ENCODE measurements at regions not wholly inside any gene's neighbourhood (a gene's known extent, or its start where the extent isn't known, plus 50 kb on each side); places are given as distances from the start of the nearest gene placed in this dataset.

- Histone ChIP-seq H3K4me1 (ENCODE audit: insufficient read depth) (no peaks in the 10 kb centered on the region), H3K27me3 (ENCODE audit: insufficient read depth) (no peaks in the 10 kb centered on the region), H2AFZ (no peak overlapping the region), H3K27ac (ENCODE audit: low read depth) (no peak overlapping the region), H3K9me2 (ENCODE audit: insufficient read depth) (no peaks in the 10 kb centered on the region), H3K4me3 (no peak overlapping the region), H3K4me2 (no peak overlapping the region), H4K20me1 (replicated peaks; ENCODE audit: insufficient read depth) (no peaks in the 10 kb centered on the region), H3K79me2 (replicated peaks; ENCODE audit: insufficient read depth) (no peaks in the 10 kb centered on the region), H3K36me3 (ENCODE audit: insufficient read depth) (no peaks in the 10 kb centered on the region), H3F3A (replicated peaks; ENCODE audit: low read depth) (no peaks in the 10 kb centered on the region)
- Mint-ChIP-seq H3K9me3 (no peaks in the 10 kb centered on the region; the same call in 2 of the 3 replicates), H3K4me1 (no peaks in the 10 kb centered on the region), H3K27ac (no peak overlapping the region), H3K4me3 (no peak overlapping the region), H3K36me3 (ENCODE audit: low read depth) (no peaks in the 10 kb centered on the region), H3K27me3 (ENCODE audit: insufficient read depth, low read depth, poor library complexity) (no peaks in the 10 kb centered on the region)
- no peak for DNase-seq (ENCODE audit: low spot score)
- TF ChIP-seq CREB1 (CRISPR knock-in tag; IDR thresholded peaks at IDR 0.05; ENCODE audit: low read depth) (no peak), EZH2phosphoT487 (IDR thresholded peaks at IDR 0.05; ENCODE audit: unreplicated experiment) (no peak), POLR2AphosphoS5 (IDR thresholded peaks at IDR 0.05; ENCODE audit: low read depth) (no peak), NANOG (IDR thresholded peaks at IDR 0.05; ENCODE audit: borderline replicate concordance) (no peak), ZNF331 (CRISPR knock-in tag; IDR thresholded peaks at IDR 0.05; ENCODE audit: low read depth) (no peak), JUNB (IDR thresholded peaks at IDR 0.05; ENCODE audit: unreplicated experiment) (no peak), CTCF (conservative IDR thresholded peaks at IDR 0.05; ENCODE audit: low read depth in 2 of 2) (no peak), ZNF114 (CRISPR knock-in tag; IDR thresholded peaks at IDR 0.05) (no peak), REST (IDR thresholded peaks at IDR 0.05; ENCODE audit: unreplicated experiment) (no peak), ETS1 (IDR thresholded peaks at IDR 0.05) (no peak), EZH2 (IDR thresholded peaks at IDR 0.05; ENCODE audit: low read depth, unreplicated experiment) (no peak), STAT1 (IDR thresholded peaks at IDR 0.05; ENCODE audit: unreplicated experiment) (no peak), ZNF462 (CRISPR knock-in tag; IDR thresholded peaks at IDR 0.05) (no peak)
- ATAC-seq = no peak
Observed at GRCh38 chr2:13806539-13806938, 826.0 kb upstream of the LRATD1 start.
